GM04503 (cell line): ENCODE measurements at regions not wholly inside any gene's neighbourhood (a gene's known extent, or its start where the extent isn't known, plus 50 kb on each side); places are given as distances from the start of the nearest gene placed in this dataset.
"Not testable (repeated sequence)": the region's sequence is repeated elsewhere in the genome, so short reads cannot be mapped to it uniquely, and the experiment has no call there.

Experiments
- DNase-seq: peaks from one replicate; pipeline ENCODE4 v3.0.0-alpha.2; 2012; ENCODE audit warnings: low read depth

DNA sequence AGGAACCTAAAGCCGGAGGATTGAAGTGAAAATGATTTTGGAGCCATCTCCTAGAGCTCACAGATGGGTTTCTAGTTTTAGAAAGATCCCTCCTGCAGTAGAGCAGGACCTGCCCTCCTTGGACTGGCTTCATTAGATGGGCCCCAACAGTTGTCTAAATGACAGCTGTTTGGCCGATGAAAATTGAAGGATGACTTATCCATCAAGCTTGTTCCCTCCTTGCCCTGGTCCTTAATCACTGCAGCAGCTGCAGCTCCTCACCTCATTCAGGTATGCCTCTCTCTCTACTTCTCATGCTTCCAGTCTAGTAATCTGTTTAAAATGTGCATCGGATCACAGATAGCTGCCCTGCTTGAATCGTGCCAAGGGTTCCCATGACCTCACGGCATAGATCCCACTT, 677.6 kb downstream of the BCL11A start:
- no peak for DNase-seq

DNA sequence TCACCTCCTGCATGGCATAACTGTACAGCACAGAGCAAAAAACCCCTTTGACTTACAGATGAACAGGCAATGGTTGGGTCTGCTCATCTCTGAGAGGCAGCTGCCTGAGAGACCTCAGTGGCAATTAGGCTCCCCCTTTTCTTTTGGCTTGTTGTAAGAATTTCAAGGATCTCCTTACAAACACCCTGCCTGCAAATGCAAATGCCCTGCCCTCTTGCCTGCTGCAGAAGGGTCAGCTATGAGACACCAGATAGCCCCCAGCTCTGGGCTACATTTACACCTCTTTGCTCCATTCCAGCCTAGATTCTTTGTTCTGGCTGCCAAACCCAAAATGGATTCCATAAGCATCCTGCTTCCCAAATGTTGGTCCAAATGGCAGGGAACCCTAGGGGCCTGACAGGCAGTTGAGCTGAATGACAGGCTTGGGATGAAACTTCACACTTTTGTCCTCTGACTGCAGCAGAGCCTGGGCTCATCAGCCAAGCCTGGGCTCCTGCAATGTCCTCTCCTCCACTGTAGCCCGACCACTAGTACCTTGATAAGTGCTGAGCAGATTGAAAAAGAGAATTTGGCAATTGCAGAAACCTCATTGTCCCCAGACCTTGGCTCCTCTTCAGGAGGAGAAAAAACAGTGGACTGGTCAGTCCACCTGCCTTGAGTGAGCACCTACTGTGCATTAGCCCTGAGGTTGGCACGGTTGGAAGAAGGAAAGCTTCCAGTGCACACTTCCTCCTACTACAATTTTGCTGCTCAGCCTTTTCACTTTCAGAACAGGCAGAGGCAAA, 678.3 kb downstream of the BCL11A start:
- DNase-seq: no peak

DNA sequence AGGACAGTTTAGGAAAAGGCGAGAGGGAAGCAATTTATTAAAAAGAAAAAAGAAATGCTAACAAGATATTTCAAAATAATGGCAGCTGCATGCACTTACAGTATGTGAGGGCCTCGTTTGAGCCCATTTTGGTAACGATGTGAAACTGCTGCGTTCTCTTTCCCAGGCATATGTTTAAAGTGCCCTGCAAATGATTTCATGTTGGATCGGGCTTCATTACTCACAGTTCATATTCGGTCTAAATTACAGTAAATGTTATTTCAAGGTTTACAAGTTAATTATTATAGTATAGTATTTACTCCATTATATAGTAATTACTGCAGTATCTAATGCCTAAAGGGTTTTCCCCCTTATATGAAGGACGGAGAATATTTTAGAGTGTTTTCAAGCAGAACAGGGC, 679.1 kb downstream of the BCL11A start:
- no peak for DNase-seq

DNA sequence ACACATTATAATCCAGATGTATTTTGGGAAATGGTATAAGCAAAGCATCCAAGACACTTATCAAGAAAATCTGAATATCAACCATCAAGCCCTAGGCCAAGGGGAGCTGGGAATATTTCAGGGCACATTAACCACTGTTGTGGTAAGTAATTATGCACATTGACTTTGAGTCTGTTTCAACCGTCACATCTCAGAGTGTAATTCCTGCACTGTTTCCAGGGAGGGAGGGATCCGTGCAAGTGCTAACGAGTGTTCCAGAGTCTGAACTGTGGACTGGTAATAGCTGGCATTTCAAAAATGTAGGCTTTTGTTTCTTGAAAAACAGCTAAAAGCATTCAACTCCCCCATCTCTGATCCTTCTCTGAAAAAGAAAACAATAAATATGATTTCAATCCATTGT, 681.6 kb downstream of the BCL11A start:
- DNase-seq: no peak

DNA sequence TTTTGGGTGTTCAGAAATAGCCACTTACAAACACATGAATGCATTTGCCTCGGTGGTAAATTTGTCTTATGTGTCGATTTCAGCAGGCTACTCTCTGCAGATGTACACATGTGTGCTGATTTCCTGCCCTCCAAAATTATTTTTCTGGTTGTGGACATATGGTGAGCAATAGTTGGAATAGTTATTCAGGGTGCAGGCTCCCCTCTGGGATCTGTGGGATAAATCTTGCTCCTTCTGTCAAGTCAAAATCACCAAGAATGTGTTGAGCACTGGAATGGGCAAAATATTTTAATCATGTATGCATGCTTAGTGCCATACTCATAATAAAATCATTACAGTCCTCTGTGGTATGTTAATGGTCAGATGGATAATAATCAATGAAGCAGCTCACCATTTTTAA, 684.5 kb downstream of the BCL11A start:
- DNase-seq: no peak

DNA sequence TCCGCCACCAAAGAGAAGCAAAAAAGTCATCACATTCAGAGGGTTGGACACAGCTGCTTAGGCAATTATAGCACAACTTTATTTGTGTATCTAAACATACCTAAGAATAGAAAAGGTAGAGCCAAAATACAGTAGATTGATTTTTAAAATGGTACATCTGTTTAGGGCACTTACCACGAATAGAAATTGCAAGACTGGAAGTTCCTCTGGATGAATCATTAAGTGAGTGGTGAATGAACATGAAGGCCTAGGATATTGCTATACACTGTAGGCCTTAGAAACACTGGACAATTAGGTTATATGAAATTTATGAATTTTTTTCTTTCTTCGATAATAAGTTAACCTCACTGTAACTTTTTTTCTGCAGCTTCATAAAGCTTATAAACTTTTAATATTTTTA, 687.0 kb downstream of the BCL11A start:
- DNase-seq: no peak

DNA sequence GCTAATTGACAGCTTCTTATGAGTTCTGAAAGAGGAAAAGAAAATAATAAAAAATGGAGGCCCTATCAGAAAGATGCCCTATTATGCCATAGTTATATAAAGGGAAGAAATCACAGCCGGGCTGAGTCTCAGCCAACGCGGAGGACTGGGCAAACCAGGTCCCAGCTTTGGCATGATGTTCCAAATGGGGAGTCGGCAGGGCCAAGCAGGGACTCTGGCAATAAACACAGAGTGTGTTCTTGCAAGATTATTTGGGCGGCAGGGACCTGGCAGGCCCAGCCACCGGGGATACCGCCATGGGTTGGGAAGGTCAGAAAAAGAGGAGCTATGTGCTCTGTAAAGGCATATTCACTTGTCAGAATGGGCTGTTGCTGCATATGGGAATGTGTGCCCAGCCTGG, 694.9 kb downstream of the BCL11A start:
- no peak for DNase-seq

DNA sequence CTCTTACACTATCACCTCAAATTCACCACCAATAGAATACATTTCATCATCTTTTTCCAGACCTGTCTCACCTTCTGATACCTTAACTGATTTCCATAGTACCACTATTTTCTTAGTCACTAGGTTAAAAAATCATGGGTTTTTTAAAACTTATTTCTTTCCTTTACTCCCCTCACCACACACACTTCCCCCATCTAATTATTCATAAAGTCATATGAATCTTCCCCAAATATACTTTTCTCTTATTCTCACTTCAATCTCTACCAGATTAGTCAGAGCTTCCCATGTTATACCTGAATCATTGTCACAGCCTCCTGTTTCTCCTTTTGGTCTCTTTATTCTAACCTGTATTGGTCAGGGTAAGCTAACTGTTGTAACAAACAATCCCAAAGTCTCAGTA, 696.3 kb downstream of the BCL11A start:
- DNase-seq: no peak

DNA sequence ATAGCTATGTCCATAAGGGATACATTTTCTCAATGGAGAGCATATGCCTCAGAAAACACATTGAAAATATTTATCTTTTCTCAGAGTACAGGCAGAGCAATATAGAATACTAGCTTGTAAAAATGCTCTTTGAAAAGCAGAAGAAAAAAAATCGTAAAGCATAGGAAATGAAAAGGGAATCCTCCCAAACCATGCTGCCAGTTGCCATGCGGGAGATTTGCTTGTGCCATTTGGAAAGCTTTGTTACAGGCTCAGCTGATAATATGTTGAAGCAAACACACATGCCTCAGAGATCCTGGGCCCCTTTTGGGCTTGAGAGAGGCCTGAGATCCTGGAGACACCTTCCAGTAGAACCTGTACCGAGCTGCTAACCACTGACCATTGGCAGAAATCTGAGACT, 697.1 kb downstream of the BCL11A start:
- DNase-seq: no peak

DNA sequence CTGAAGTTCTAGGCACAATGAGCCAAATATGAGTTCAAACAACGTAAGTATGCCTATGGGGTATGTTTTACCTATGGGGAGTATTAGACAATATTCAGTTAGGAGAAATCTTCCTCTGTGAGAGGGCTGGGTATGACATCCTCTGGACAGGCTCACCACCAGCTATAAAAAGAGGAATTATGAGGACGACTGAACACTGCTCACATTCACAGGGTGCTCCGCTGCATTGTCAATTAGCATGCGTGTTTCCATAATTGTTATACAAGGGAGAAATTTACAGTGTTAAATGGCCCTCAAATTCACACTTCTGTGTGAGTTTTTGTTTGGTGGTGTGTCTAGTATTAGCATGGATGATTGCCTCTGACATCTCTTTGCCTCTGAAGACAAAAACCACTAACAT, 700.4 kb downstream of the BCL11A start:
- DNase-seq: no peak

DNA sequence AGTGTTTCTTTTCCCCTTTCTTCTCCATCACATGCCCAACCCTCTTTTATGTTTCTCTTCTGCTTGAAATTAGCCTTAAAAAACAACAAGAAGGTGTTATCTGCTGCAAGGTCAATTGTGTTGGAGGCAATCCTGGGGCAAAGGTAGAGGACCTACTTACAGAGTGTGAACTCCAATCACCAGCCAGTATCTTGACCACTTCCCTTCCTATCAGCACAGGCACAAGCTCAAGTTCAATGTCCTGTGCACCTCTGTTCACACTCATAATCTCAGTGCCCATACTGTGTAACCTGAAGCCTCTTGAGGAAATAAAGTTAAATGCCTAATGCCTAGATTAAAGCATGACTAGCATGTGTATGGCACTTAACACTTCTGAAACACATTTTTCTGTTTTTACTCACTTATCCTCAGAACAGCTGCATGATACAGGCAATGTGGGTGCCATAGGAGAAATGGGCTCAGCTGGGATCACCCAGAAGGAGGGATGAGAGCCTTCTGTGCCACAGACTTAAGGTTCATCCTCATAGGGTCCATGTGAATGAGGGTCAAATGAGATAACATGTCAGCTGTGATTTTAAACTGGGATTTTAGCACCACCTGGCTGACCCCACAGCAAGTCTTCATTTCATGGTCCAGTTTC, 701.5 kb downstream of the BCL11A start:
- no peak for DNase-seq

DNA sequence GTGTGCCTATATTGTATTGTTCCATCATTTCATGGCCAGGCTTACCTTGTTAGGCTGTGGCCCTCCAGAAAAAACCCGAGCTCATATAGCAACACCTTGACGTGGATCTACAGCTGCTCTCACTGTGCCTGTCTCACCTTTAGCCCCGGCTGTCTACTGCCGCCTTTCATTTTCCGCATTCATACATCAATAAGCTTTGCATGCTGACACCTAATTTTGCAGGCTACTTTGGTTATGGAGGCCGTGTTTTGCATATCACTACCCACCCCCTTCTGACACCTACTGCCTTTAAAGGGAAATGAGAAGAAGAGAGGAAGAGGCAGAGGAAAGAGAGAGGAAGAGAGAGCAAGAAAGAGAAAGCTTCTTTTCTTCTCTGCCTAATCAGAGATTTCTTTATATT, 702.9 kb downstream of the BCL11A start:
- DNase-seq: no peak

DNA sequence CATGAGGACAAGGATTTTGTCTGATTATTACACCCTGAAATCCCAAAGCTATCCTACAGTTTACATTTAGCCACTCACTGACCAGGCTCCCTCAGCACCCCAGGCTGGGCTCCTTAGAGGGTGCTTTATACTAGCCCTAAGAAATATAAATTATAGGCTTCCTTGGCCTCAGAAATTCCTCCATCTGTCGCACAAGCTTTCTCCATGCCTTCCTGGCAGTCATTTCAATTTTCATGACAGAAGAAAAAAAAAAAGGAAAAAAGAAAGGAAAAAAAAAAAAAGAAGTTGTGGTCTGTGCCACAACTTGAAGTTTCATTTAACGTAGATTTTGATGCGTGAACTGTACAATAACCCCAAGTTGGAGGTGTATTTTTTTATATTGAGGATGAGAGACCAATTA, 719.5 kb downstream of the BCL11A start:
- no peak for DNase-seq

DNA sequence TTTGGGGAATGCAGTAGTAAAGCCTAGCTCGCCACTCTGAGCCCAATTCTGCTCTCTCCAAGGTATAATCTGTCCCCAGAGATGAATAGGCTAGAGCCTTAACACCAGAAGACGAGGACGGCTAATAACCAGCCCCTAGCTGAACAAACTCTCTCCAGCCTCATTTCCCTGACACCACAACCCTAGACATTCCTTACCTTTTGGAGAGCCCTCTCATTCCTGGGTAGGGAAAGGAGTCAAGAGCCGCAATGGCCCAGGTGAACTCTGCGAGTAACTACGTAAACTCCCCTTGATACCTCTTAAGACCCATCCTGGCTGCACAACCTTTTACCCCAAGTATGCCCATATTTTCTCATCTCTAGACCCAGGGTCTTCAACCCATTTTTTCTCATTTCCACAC, 722.9 kb downstream of the BCL11A start:
- DNase-seq: no peak

DNA sequence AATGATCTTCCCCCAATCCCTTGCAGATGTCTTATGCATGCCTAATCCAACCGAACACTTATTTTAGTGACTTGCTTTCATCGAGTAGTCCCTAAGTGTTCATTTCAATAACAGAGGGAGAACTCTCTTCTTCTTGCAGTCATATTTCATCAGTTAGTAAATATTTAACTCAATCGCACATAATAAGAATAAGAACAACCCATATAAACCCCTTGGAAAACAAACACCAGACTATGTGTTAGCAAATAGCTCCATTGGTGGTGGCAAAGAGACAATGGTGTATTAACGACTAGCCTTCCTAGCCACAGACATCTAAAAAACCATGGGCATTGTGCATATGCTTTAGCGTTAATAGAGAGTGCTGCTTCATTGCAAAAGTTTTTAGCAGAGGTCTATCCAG, 725.8 kb downstream of the BCL11A start:
- no peak for DNase-seq

DNA sequence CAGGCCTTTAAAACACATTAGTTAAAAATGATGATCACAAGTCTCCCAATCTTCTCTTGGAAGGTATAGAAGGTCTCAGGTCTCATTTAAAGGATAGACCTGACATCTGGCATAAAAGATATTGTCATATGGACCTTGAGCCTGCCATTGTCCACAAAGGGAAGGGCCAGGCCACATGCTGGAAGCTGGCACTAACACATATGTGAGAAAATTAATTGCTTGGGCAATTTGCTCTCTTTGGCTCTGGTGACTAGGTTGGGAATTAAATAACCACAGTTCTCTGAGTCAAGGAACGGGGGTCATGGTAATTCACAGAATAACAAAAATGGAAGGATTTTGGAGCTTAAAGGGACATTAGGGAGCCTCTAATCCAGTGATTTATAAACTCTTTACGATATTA, 727.3 kb downstream of the BCL11A start:
- DNase-seq: no peak

DNA sequence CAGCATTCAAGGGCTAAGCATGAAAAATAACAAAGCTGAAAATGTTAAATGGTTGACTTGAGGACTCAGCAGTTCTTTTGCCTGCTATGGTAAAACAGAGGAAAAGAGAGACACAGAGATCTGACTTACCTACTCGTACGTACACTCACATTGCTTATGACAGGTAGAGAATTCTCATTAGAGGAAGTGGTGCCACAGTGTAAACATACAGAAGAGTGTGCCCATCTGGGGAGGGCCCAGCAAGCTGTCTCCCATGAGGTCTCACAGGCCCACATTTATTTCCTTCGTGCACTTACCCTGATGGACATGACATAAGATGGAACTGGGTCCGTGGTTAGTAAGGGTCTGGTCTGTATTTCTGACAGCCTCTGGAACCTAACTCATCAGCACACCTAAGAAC, 729.1 kb downstream of the BCL11A start:
- DNase-seq: no peak

DNA sequence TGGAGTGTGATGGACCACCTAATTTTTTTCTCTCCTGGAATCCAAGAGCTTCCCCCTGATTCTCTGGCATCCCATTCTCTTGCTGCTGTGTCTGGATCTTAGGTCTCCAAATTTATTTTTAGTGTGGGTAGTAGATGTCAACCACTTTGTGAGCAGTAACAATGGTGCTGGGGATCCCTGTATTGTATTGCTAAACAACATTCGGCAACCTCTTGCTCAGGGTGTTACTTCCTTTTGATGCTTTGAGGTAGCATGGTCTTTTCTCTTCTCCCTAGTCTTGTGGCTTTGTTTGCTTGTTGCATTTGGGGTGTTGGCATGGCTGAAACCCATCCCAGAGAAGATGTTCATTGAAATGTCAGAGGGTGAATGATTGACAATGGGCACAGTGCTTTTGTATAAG, 737.4 kb downstream of the BCL11A start:
- DNase-seq: no peak

DNA sequence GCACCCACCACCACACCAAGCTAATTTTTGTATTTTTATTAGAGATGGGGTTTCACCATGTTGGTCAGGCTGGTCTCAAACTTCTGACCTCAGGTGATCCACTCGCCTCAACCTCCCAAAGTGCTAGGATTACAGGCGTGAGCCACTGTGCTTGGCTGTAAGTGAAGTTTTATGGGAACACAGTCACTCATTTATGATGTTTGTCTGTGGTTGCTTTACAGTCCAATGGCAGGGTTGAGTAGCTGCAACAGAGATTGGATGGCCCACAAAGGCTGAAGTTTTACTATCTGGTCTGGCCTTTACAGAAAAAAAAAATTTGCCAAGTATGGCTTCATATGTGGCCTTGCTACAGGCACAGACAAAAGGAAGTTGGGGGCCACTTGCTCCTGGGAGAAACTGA, 743.2 kb downstream of the BCL11A start:
- not testable (repeated sequence) for DNase-seq

DNA sequence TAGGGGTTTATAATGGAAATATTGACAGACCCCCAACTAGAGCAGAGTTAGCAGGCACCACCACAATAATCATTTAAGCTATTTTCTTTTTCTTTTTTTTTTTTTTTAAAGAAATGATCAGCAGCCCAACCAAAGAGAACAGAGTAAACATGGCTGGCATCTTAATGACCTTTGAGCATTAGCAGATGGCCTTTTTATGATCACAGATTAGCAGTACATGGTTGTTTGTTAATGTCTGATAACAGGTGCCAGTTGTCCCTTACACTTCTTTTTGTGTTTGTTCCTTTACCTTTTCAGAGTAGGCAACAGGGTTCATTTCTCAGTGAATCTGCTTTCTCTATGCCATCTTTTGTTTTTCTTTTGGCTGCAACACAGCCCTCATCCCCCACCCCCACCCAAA, 747.0 kb downstream of the BCL11A start:
- no peak for DNase-seq

DNA sequence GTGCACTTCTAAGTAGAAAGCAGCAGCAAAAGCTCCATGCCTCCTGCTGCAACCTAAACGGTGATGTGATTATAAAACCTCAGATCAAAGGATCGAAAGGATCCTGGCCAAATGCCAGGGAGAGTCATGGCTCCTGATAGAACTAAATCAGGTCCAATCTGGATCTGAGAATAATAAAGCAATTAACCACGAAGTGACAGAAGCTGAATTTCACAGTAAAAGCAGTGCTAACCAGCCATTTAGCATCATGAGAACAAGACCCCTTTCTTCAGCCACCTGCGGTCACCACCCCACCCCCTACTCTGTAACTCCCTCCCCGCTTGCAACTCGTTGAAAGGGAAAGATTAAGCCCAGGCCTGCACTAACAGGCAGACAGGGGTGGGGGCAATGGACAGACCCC, 748.7 kb downstream of the BCL11A start:
- DNase-seq: no peak

DNA sequence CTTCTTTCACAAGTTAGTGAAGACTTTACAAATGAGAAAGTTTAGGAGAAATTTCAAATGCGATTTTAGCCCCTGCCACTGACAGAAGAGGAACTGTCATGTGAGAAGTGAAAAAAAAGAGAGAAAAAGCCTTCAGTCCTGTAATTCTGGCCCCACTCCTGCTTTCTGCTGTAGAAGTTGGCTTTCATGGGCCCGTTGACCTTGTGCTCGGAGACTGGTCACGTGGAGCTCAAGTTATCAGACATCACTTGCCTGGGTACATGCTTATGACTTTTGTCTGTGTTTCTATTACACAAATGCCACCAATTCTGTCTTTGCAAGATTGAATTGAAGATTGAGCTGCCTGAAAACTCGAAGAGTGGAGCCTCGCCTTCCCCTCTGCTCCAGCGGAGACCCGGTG, 749.9 kb downstream of the BCL11A start:
- DNase-seq: no peak

DNA sequence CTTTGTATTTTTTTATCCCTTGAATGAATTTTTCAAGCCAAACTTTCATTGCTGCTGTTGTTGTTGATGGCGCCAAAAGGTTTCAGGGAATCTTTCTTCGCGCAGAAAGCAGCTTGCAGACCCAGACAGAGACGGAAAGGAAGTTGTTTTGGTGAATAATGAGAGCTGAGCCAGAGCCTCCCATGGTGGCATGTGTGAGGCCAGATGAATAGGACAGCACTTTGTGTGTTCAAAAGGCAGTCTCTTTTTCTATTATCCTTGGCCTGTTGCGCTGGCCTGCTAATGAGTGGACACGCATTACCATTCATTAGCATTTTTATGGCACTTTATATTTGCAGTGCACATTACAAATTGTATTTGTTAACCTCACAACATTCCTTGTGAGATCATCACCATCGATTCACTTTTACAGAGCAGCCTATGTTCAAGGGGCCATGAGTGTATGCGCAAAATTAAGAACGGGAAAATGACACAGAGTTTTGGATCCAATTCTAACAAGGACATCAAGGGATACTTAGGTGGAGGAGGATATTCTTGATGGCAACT, 754.7 kb downstream of the BCL11A start:
- DNase-seq: no peak
